Prostate gland (tissue), 2 donors: ENCODE measurements at regions not wholly inside any gene's neighbourhood (a gene's known extent, or its start where the extent isn't known, plus 50 kb on each side); places are given as distances from the start of the nearest gene placed in this dataset.

Experiments used
- CTCF ChIP-seq, 4 experiments: fragments of 200-600 bp in 2 of 4; fragments of 450-650 bp in 2 of 4; sonication (generic) in 2 of 4; IDR thresholded peaks; 1 replicate in 3 of 4; 2 replicates in 1 of 4; pipeline ENCODE4 v1.5.1; 2016 to 2019; ENCODE audit warnings: antibody characterized with exemption in 4 of 4, mild to moderate bottlenecking in 2 of 4, moderate library complexity in 2 of 4
- POLR2A ChIP-seq: fragments of 450-650 bp; IDR thresholded peaks from one replicate; pipeline ENCODE4 v1.6.1; 2016; ENCODE audit warnings: antibody characterized with exemption, mild to moderate bottlenecking

DNA sequence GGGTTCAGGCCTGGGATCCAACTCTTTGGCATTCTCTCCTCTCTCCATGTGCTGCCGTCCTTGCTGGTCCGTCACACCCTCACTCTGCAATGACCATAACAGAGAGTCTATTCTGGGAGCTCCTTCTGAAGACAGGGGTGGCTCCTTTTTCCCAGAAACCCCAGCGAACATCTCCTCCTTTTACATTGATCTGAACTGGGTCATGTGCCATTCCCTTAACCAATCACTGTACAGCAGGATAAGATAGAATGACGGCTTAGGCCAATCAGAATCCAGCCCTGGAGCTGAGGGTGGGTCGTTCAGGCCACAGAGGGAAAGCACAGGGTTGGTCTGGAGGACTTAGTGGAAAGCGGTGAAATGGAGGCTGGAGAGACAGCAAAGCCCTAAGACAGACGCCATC is 740.1 kb downstream of the MATN1 start:
- TF ChIP-seq POLR2A (no peak), CTCF (IDR thresholded peaks at IDR 0.05) (no peak)
